SK-N-MC (cell line): ENCODE measurements at regions not wholly inside any gene's neighbourhood (a gene's known extent, or its start where the extent isn't known, plus 50 kb on each side); places are given as distances from the start of the nearest gene placed in this dataset.

Source experiments
- EZH2 ChIP-seq: fragments of 200-600 bp; sonication (generic); IDR thresholded peaks from one replicate; pipeline ENCODE4 v1.6.1; 2017; ENCODE audit warnings: antibody characterized with exemption
- FOXP2 ChIP-seq: optimal IDR thresholded peaks from 2 replicates; pipeline ENCODE3; 2011; ENCODE audit warnings: mild to moderate bottlenecking, moderate library complexity; ENCODE audit not compliant: insufficient read depth; ENCODE audit errors: extremely low read length, control extremely low read depth
- POLR2AphosphoS5 ChIP-seq: IDR thresholded peaks from 2 replicates; pipeline ENCODE4 v1.6.1; 2012; ENCODE audit warnings: mild to moderate bottlenecking, low read depth, low read length, borderline replicate concordance

GRCh38 chr3:72487078-72487765 lies 361.0 kb downstream of the SHQ1 start:
- TF ChIP-seq POLR2AphosphoS5 (no peak), EZH2 (no peak), FOXP2 (no peak)
